Heart right ventricle (tissue), 16 donors: ENCODE measurements at regions not wholly inside any gene's neighbourhood (a gene's known extent, or its start where the extent isn't known, plus 50 kb on each side); places are given as distances from the start of the nearest gene placed in this dataset.

ENCODE experiments used
- ATAC-seq, 8 donors: fragments of 200-7000 bp; cut with Tn5 transposase; one replicate each; pipeline ENCODE4 v1.9.1; 2020; ENCODE audit warnings: mild to moderate bottlenecking in 8 of 8, moderate library complexity in 8 of 8, moderate number of reproducible peaks in 1 of 8
- DNase-seq, 2 donors: peaks; one replicate each; pipeline ENCODE4 v3.0.0-alpha.2; 2020
- H3K27ac ChIP-seq, 10 donors: fragments of 200-600 bp; sonication (generic) in 2 of 10; one replicate each; pipeline versions ENCODE4 v1.5.0 to v1.8.0; 2020 to 2022; ENCODE audit warnings: mild to moderate bottlenecking in 3 of 10
- H3K27me3 ChIP-seq, 7 donors: fragments of 200-600 bp; one replicate each; pipeline ENCODE4 v1.8.0; 2021 to 2022; ENCODE audit warnings: mild to moderate bottlenecking in 2 of 7
- H3K36me3 ChIP-seq, 9 donors: fragments of 200-600 bp; sonication (generic) in 1 of 9; one replicate each; pipeline versions ENCODE4 v1.5.0 to v1.8.0; 2020 to 2022; ENCODE audit warnings: mild to moderate bottlenecking in 2 of 9
- H3K4me1 ChIP-seq, 9 donors: fragments of 200-600 bp; sonication (generic) in 1 of 9; one replicate each; pipeline versions ENCODE4 v1.5.0 to v1.8.0; 2020 to 2022; ENCODE audit warnings: mild to moderate bottlenecking in 4 of 9
- H3K4me3 ChIP-seq, 10 donors: fragments of 200-600 bp; sonication (generic) in 2 of 10; one replicate each; pipeline versions ENCODE4 v1.5.0 to v1.8.0; 2020 to 2022; ENCODE audit warnings: mild to moderate bottlenecking in 7 of 10, moderate library complexity in 2 of 10
- H3K9me3 ChIP-seq, 11 donors: fragments of 200-600 bp in 10 of 11; sonication (generic) in 2 of 11; one replicate each; pipeline versions ENCODE4 v1.5.0 to v1.8.0; 2013 to 2022; ENCODE audit warnings: mild to moderate bottlenecking in 2 of 11, control low read depth in 1 of 11, moderate library complexity in 1 of 11
- CTCF ChIP-seq, 9 donors: fragments of 200-600 bp; sonication (generic) in 2 of 9; IDR thresholded peaks; one replicate each; pipeline versions ENCODE4 v1.5.0 to v1.8.0; 2021 to 2022; ENCODE audit warnings: antibody characterized with exemption in 9 of 9, mild to moderate bottlenecking in 5 of 9, moderate library complexity in 1 of 9
- WGBS, 2 donors: extraction: QIAGEN DNeasy Blood & Tissue Kit; methylation state at CpG; one replicate each; pipeline ENCODE4 v1.1.7; 2013; ENCODE audit warnings: inconsistent platforms in 1 of 2; 5-methylcytosine and 5-hydroxymethylcytosine counted together
- intact Hi-C, 10 donors: fragments of 100-400 bp; cut with DNase I; formaldehyde crosslinking; loops; one replicate each; pipeline versions ENCODE4 v1.11.1 to v1.14.2; 2022
- donor health status: Arrhythmogenic right ventricular cardiomyopathy.
- donor health status: ischemic (EF 13 %, LVEDD 7.1; RV severe dilation, severe dysfunction).
- donor health status: healthy with polysubstance abuse.
- donor health status: DM: no; HTN: yes; CAD: no.
- donor health status: DM: no; HTN: no; CAD: no.
- donor health status: ischemic (EF 25% LVEDD 6.9; RV normal size, moderate dysfunction).
- donor health status: ischemic (EF 25% LVEDD 5.7; RV mildly dilated, moderate dysfunction).
- donor health status: healthy.
- donor health status: DM: yes; HTN: yes; CAD: no.
- donor health status: Ischemic cardiomyopathy.
- donor health status: ischemic (EF 35%, LVEDD 5.7; RV mildly dilated, moderate dysfunction).
- donor health status: nonischemic (EF 11% LVEDD 7.7; RV severe dilation, severe dysfunction).
- donor health status: DM: yes; HTN: yes; CAD: no.
- donor health status: PGD.
- donor health status: ischemic (EF 29% LVEDD 5.4; RV normal size, mild dysfunction).
- donor health status: nonischemic (EF 23%, LVEDD 6.1; RV moderate dilation, normal function).

GRCh38 chr18:44280479-44280878 is 400.2 kb upstream of the SETBP1 start:
- 82 to 88% methylated on average over 2 of the region's 2 CpGs for WGBS, 2 donors
- H3K27ac ChIP-seq: no peak overlapping the region
- no peaks in the 10 kb centered on the region for H3K4me1 ChIP-seq
- no peaks in the 10 kb centered on the region for H3K27me3 ChIP-seq
- intact Hi-C loops: no loop called here
- no peaks in the 10 kb centered on the region for H3K9me3 ChIP-seq
- ATAC-seq (no peak), DNase-seq (no peak)
- H3K4me3 ChIP-seq: no peak overlapping the region
- TF ChIP-seq CTCF (IDR thresholded peaks at IDR 0.05): no peak
- H3K36me3 ChIP-seq: no peaks in the 10 kb centered on the region

GRCh38 chr18:44286049-44286448 is 394.6 kb upstream of the SETBP1 start:
- WGBS, 2 donors: 82 to 85% methylated on average over 2 of the region's 2 CpGs
- H3K27me3 ChIP-seq: peaks cover 0 to 3% (median 0%) of the 10 kb centered on the region in 7 donors
- ATAC-seq (no peak), DNase-seq (no peak)
- no peak overlapping the region for H3K4me3 ChIP-seq
- no peaks in the 10 kb centered on the region for H3K36me3 ChIP-seq
- intact Hi-C loops: no loop called here
- no peaks in the 10 kb centered on the region for H3K9me3 ChIP-seq
- H3K27ac ChIP-seq: no peak overlapping the region
- TF ChIP-seq CTCF (IDR thresholded peaks at IDR 0.05): no peak
- H3K4me1 ChIP-seq: no peaks in the 10 kb centered on the region

- intact Hi-C loops: no loop called here
- H3K4me3 ChIP-seq: no peak overlapping the region
- H3K4me1 ChIP-seq: no peaks in the 10 kb centered on the region
- no peak for TF ChIP-seq CTCF (IDR thresholded peaks at IDR 0.05)
- no peak for ATAC-seq
- no peak overlapping the region for H3K27ac ChIP-seq
- 70 to 84% methylated on average over 4 of the region's 4 CpGs for WGBS, 2 donors
- peaks cover 0 to 3% (median 0%) of the 10 kb centered on the region in 7 donors for H3K27me3 ChIP-seq
- no peaks in the 10 kb centered on the region for H3K36me3 ChIP-seq
- H3K9me3 ChIP-seq: no peaks in the 10 kb centered on the region
- DNase-seq: no peak
Measured at GRCh38 chr18:44290366-44290977, 390.2 kb upstream of the SETBP1 start.

GRCh38 chr18:44298566-44298965 is 382.1 kb upstream of the SETBP1 start:
- no peak for TF ChIP-seq CTCF (IDR thresholded peaks at IDR 0.05)
- Histone ChIP-seq H3K27me3 (no peaks in the 10 kb centered on the region), H3K27ac (no peak overlapping the region), H3K36me3 (no peaks in the 10 kb centered on the region), H3K4me1 (no peaks in the 10 kb centered on the region), H3K4me3 (no peak overlapping the region), H3K9me3 (peaks cover 0 to 9% (median 0%) of the 10 kb centered on the region in 11 donors)
- intact Hi-C loops: no loop called here
- ATAC-seq (no peak), DNase-seq (no peak)
